Erythroblast (primary cell): ENCODE measurements at regions not wholly inside any gene's neighbourhood (a gene's known extent, or its start where the extent isn't known, plus 50 kb on each side); places are given as distances from the start of the nearest gene placed in this dataset.

Experiments
- GATA1 ChIP-seq: IDR thresholded peaks from 2 replicates; pipeline ENCODE4 v1.6.1; 2011; ENCODE audit warnings: low read depth, mild to moderate bottlenecking, control low read depth, low read length, moderate library complexity
- POLR2A ChIP-seq: IDR thresholded peaks from 2 replicates; pipeline ENCODE4 v1.6.1; 2011; ENCODE audit warnings: mild to moderate bottlenecking, low read length

GRCh38 chr17:77549726-77550366 is 408.7 kb upstream of the TNRC6C start:
- no peak for TF ChIP-seq POLR2A
- no peak for TF ChIP-seq GATA1
